Chondrocyte (in vitro differentiated cells): ENCODE measurements at regions not wholly inside any gene's neighbourhood (a gene's known extent, or its start where the extent isn't known, plus 50 kb on each side); places are given as distances from the start of the nearest gene placed in this dataset.

Experiments
- DNase-seq: peaks from one replicate; pipeline ENCODE4 v3.0.0; 2021; ENCODE audit warnings: mixed read lengths, low spot score
- H3K27ac Mint-ChIP-seq: one replicate; pipeline ENCODE4 v1.8.0; 2021; ENCODE audit warnings: mild to moderate bottlenecking, moderate library complexity, mixed read lengths; ENCODE audit not compliant: unreplicated experiment
- H3K27me3 Mint-ChIP-seq: 2 replicates; pipeline ENCODE4 v1.8.0; 2021; ENCODE audit warnings: low read depth, mixed read lengths
- H3K36me3 Mint-ChIP-seq: 2 replicates; pipeline ENCODE4 v1.8.0; 2021; ENCODE audit warnings: low read depth, mixed read lengths
- H3K4me1 Mint-ChIP-seq: 2 replicates; pipeline ENCODE4 v1.8.0; 2021; ENCODE audit warnings: low read depth, mild to moderate bottlenecking, mixed read lengths
- H3K4me3 Mint-ChIP-seq: one replicate; pipeline ENCODE4 v1.8.0; 2021; ENCODE audit warnings: mild to moderate bottlenecking, moderate library complexity, mixed read lengths; ENCODE audit not compliant: unreplicated experiment
- H3K9me3 Mint-ChIP-seq: 2 replicates; pipeline ENCODE4 v1.8.0; 2021; ENCODE audit warnings: low read depth, mixed read lengths
- TF ChIP-seq, protein P1 (sequence below): fragments of 200-600 bp; sonication (generic); IDR thresholded peaks from 2 replicates; pipeline ENCODE4 v1.5.0; 2021; ENCODE audit warnings: antibody characterized with exemption, mild to moderate bottlenecking, moderate library complexity

DNA sequence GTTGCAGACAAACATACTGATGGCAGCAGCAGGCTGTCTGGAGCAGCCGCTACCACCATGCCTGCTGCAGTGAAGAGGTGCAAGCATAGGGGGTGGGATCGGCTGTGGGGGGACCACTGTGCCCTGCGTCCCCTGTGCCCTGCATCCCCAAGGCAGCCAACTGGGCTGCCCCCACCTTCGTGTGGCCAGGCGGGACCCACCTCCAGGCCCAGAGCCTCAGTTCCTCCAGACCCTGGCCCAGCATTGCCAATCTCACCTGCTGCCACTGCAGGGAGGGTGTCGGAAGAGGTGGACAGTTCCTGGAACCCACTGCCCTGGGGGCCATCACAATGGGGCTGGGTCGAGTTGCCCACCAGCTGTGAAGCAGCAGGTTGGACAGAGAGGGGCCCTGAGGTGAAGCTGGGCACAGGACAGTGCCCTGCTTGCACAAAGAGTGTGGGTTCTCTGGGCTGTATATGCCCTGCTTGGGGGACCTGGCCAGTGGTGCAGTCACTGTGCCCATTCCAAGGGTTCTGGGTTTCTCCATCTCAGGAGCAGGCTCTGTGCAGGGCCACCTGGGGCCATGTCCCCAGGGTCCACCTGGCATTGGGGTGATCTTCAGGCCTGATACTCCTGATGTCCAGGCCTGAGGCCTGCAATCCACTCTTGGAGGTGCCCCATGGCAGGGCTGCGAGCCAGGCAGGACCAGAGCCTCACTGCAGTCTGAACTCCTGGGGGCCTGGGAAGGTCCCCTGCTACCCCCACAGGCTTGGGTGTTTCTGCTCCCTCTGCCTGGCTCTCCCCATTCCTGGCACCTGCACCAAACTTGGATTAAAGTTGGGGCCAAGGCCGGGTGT, 261.4 kb upstream of the NRIP1 start:
- no peaks in the 10 kb centered on the region for H3K4me1 Mint-ChIP-seq
- no peak for DNase-seq
- H3K4me3 Mint-ChIP-seq, result no peak overlapping the region
- H3K36me3 Mint-ChIP-seq, result peaks cover 2% of the 10 kb centered on the region
- peaks cover 2% of the 10 kb centered on the region for H3K9me3 Mint-ChIP-seq
- H3K27ac Mint-ChIP-seq, result no peak overlapping the region
- TF ChIP-seq, protein P1, sequence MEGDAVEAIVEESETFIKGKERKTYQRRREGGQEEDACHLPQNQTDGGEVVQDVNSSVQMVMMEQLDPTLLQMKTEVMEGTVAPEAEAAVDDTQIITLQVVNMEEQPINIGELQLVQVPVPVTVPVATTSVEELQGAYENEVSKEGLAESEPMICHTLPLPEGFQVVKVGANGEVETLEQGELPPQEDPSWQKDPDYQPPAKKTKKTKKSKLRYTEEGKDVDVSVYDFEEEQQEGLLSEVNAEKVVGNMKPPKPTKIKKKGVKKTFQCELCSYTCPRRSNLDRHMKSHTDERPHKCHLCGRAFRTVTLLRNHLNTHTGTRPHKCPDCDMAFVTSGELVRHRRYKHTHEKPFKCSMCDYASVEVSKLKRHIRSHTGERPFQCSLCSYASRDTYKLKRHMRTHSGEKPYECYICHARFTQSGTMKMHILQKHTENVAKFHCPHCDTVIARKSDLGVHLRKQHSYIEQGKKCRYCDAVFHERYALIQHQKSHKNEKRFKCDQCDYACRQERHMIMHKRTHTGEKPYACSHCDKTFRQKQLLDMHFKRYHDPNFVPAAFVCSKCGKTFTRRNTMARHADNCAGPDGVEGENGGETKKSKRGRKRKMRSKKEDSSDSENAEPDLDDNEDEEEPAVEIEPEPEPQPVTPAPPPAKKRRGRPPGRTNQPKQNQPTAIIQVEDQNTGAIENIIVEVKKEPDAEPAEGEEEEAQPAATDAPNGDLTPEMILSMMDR, result no peak
- no peaks in the 10 kb centered on the region for H3K27me3 Mint-ChIP-seq

DNA sequence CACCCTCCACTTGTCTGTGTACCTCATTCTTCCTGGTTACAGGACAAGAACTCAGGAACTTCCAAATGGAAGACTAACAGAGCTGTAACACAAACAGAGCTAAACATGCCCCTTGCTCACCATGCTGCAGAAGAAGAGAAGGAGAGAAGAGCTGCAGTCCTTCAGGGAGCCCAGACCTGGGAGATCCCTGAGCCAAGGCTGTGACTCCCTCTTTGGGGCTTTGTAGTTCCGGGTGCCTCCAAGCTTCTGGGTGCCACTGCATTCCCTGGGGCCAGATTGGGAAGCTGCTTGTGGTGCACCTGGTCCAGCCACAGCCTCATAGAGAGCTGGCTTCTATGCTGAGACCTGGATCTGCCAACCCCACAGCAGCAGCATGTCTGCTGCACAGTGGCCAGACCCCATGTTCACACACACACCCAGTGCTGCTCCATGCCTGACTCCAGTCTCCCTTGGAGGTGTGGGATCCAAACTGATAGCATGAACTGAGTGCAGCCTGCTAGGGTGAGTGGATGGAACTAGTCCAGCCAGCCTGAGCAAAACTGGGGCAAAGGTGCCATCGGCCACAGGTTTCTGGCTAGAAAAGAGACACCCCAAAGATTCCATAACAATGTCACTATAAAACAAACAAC, 263.0 kb upstream of the NRIP1 start:
- no peak overlapping the region for H3K27ac Mint-ChIP-seq
- H3K27me3 Mint-ChIP-seq, result no peaks in the 10 kb centered on the region
- no peaks in the 10 kb centered on the region for H3K4me1 Mint-ChIP-seq
- no peak overlapping the region for H3K4me3 Mint-ChIP-seq
- peaks cover 2% of the 10 kb centered on the region for H3K9me3 Mint-ChIP-seq
- TF ChIP-seq, protein P1, result no peak
- H3K36me3 Mint-ChIP-seq, result no peaks in the 10 kb centered on the region
- DNase-seq, result no peak

DNA sequence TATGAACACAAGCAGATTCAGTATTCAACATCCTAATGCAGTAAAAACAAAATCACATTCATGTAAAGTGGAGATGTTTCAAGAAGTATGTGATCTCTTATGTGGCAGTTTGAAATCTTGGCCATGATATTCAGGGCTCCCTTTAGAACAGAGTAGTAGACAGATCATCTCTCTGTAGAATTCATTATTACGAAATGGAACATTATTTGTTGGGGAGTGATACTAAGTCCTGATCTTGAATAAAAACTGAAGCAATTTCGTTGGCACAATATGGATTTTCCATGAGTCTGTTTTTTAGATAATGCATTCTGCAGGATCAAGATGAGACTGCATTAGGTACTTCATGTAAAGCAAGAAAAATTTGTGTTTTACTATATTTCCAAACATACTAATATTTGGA, 264.4 kb upstream of the NRIP1 start:
- H3K27me3 Mint-ChIP-seq, result no peaks in the 10 kb centered on the region
- H3K27ac Mint-ChIP-seq, result no peak overlapping the region
- H3K4me1 Mint-ChIP-seq, result peaks cover 11% of the 10 kb centered on the region
- peaks cover 2% of the 10 kb centered on the region for H3K9me3 Mint-ChIP-seq
- no peak for DNase-seq
- TF ChIP-seq, protein P1, result no peak
- H3K36me3 Mint-ChIP-seq, result no peaks in the 10 kb centered on the region
- no peak overlapping the region for H3K4me3 Mint-ChIP-seq

DNA sequence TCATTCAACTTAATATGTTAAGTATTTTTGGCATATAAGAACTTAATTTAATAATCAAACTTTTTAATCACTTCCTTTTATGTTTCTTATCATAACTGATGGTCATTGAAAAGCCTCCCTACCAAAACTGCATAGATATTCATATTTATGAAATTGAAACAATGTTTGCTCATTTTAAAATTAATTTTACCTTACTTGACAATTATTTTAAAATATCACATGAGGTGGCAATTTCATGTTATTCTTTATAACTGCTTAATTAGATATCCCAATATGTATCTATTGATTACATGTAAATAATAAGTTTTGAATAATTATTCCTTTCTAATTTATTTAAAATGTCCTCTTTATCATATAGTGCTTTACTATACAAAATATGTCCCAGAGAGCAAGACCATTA, 266.1 kb upstream of the NRIP1 start:
- Mint-ChIP-seq H3K36me3 (no peaks in the 10 kb centered on the region), H3K4me1 (peaks cover 11% of the 10 kb centered on the region)

DNA sequence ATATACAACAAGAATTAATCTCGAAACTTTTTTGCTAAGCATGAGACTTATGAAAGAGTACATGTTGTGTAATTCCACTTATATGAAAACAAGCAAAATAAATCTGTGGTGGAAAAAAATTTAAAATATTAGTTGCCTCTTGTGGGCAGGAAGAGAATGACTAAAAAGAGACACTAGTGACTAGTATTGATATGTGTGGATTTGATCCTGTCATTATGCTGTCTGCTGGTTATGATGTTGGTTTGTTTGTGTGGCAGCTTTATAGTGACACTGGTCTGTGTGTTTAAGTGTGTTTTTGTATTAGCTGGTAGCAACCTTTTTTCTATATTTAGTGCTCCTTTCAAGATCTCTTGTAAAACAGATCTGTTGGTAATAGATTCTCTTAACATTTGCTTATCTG, 267.8 kb upstream of the NRIP1 start:
- TF ChIP-seq, protein P1, result no peak
- Mint-ChIP-seq H3K27me3 (no peaks in the 10 kb centered on the region), H3K36me3 (no peaks in the 10 kb centered on the region), H3K27ac (no peak overlapping the region), H3K9me3 (peaks cover 2% of the 10 kb centered on the region), H3K4me1 (peaks cover 11% of the 10 kb centered on the region), H3K4me3 (no peak overlapping the region)
- no peak for DNase-seq

More for the DNA sequence above, 266.1 kb upstream of the NRIP1 start:
- H3K27ac Mint-ChIP-seq, result no peak overlapping the region
- peaks cover 2% of the 10 kb centered on the region for H3K9me3 Mint-ChIP-seq
- H3K27me3 Mint-ChIP-seq, result no peaks in the 10 kb centered on the region
- no peak overlapping the region for H3K4me3 Mint-ChIP-seq
- no peak for DNase-seq
- TF ChIP-seq, protein P1, result no peak
